ENCODE measurements at regions not wholly inside any gene's neighbourhood (a gene's known extent, or its start where the extent isn't known, plus 50 kb on each side); places are given as distances from the start of the nearest gene placed in this dataset.

GRCh38 chr17:14940108-14940937 lies 324.8 kb downstream of the PMP22 start:
- ChIA-PET POLR2A (ENCODE audit: partially characterized antibody) (interaction anchor here (0.6 kb wide), 1 partner anchor 399 kb away, joined by 3 read pairs; no protein-coding TSS in a partner anchor), CTCF (ENCODE audit: partially characterized antibody) (interaction anchor here (0.9 to 1.1 kb wide), 2 partner anchors 14 to 273 kb away, joined by 3 read pairs; no protein-coding TSS in a partner anchor)
- WGBS, 2 experiments (ENCODE audit: extremely low coverage in 1 of 2, insufficient coverage in 1 of 2, insufficient read length in 1 of 2, insufficient replicate concordance in 2 of 2, low coverage in 1 of 2, low lambda C conversion rate in 2 of 2, missing lambda C conversion rate in 1 of 2) = 95% methylated on average over 4 of the region's 4 CpGs; no CpG with 5 or more reads in 1 of the 2 experiments
- H3K14ac ChIP-seq (ENCODE audit: insufficient read length) = no peak overlapping the region
- no peak overlapping the region for H4K91ac ChIP-seq (replicated peaks; ENCODE audit: insufficient read length, low read length)
- no peak overlapping the region for H4K8ac ChIP-seq (ENCODE audit: extremely low read depth, insufficient read depth, low read length)
- no peak overlapping the region for H3K27ac ChIP-seq (ENCODE audit: low read depth, low read length)
- no peaks in the 10 kb centered on the region for H4K20me1 ChIP-seq (replicated peaks in 1 of 2; ENCODE audit: control insufficient read depth in 1 of 2, insufficient read depth in 2 of 2, low read length in 2 of 2)
- H3K4ac ChIP-seq (replicated peaks; ENCODE audit: insufficient read length, low read depth, low read length) = no peak overlapping the region
- H2AFZ ChIP-seq (ENCODE audit: low read length) = no peak overlapping the region; the same call in 1 of the 2 replicates
- no peaks in the 10 kb centered on the region for H3K27me3 ChIP-seq (replicated peaks in 1 of 4; ENCODE audit: control insufficient read depth in 3 of 4, extremely low read depth in 1 of 4, insufficient read depth in 3 of 4, low read length in 3 of 4)
- H3K36me3 ChIP-seq (ENCODE audit: control insufficient read depth in 2 of 4, insufficient read depth in 4 of 4, low read length in 3 of 4) = no peaks in the 10 kb centered on the region
- H3K4me3 ChIP-seq (ENCODE audit: extremely low read depth in 1 of 4, insufficient read depth in 2 of 4, low read depth in 3 of 4, low read length in 4 of 4) = no peak overlapping the region
- 0 out of 7 replicates have a peak, but pooled peaks cover 0 to 2% (median 0%) of the 10 kb centered on the region in 4 experiments for H3K4me1 ChIP-seq (replicated peaks in 1 of 4; ENCODE audit: control insufficient read depth in 3 of 4, insufficient read depth in 4 of 4, low read length in 3 of 4)
- H3K9ac ChIP-seq (replicated peaks in 1 of 4; ENCODE audit: extremely low read depth in 1 of 4, low read depth in 3 of 4, low read length in 3 of 4) = no peak overlapping the region; a peak in 1 of 7 replicates
- H2BK120ac ChIP-seq (replicated peaks; ENCODE audit: low read depth, low read length) = no peak overlapping the region
- DNase-seq (ENCODE audit: low read depth in 1 of 2, low spot score in 2 of 2) (no peak), FAIRE-seq (no peak)
- H4K5ac ChIP-seq (ENCODE audit: insufficient read length, low read depth, low read length) = no peak overlapping the region
- H3K18ac ChIP-seq (ENCODE audit: extremely low read depth, low read length) = no peak overlapping the region
- no peak overlapping the region for H2BK5ac ChIP-seq (ENCODE audit: low read depth, low read length)
- no peak overlapping the region for H2AK5ac ChIP-seq (ENCODE audit: low read depth, low read length)
- H3K56ac ChIP-seq (replicated peaks; ENCODE audit: insufficient read length, low read depth, low read length) = no peak overlapping the region
- no peak overlapping the region for H2BK12ac ChIP-seq (ENCODE audit: low read depth, low read length)
- H3K79me1 ChIP-seq (ENCODE audit: low read depth, low read length) = no peaks in the 10 kb centered on the region
- H3K23me2 ChIP-seq (ENCODE audit: low read depth, low read length) = peaks cover 1% of the 10 kb centered on the region; the same call in 1 of the 2 replicates
- H3K79me2 ChIP-seq (ENCODE audit: control insufficient read depth in 1 of 2, insufficient read depth in 2 of 2, low read length in 2 of 2) = no peaks in the 10 kb centered on the region
- H3K23ac ChIP-seq (ENCODE audit: insufficient read length) = no peak overlapping the region
- H2BK20ac ChIP-seq (ENCODE audit: low read length) = no peak overlapping the region
- no peak overlapping the region for H2BK15ac ChIP-seq (ENCODE audit: low read length)
- H3K4me2 ChIP-seq (ENCODE audit: insufficient read depth in 1 of 2, low read depth in 2 of 2, low read length in 2 of 2) = no peak overlapping the region
- H3K9me3 ChIP-seq (ENCODE audit: insufficient read depth in 2 of 2, low read depth in 1 of 2, low read length in 1 of 2) = no peaks in the 10 kb centered on the region
- TF ChIP-seq EP300 (IDR thresholded peaks at IDR 0.05; ENCODE audit: borderline replicate concordance in 1 of 2, low read depth in 2 of 2, low read length in 2 of 2) = no peak
- no peak for TF ChIP-seq GABPA (IDR thresholded peaks at IDR 0.05; ENCODE audit: borderline replicate concordance, insufficient read depth, low read length)
- TF ChIP-seq POLR2AphosphoS5 (IDR thresholded peaks at IDR 0.05; ENCODE audit: low read depth, low read length) = no peak
- no peak for TF ChIP-seq JUND (IDR thresholded peaks at IDR 0.05; ENCODE audit: low read length)
- no peak for TF ChIP-seq SRF (IDR thresholded peaks at IDR 0.05; ENCODE audit: low read depth, low read length)
- TF ChIP-seq, protein P1, sequence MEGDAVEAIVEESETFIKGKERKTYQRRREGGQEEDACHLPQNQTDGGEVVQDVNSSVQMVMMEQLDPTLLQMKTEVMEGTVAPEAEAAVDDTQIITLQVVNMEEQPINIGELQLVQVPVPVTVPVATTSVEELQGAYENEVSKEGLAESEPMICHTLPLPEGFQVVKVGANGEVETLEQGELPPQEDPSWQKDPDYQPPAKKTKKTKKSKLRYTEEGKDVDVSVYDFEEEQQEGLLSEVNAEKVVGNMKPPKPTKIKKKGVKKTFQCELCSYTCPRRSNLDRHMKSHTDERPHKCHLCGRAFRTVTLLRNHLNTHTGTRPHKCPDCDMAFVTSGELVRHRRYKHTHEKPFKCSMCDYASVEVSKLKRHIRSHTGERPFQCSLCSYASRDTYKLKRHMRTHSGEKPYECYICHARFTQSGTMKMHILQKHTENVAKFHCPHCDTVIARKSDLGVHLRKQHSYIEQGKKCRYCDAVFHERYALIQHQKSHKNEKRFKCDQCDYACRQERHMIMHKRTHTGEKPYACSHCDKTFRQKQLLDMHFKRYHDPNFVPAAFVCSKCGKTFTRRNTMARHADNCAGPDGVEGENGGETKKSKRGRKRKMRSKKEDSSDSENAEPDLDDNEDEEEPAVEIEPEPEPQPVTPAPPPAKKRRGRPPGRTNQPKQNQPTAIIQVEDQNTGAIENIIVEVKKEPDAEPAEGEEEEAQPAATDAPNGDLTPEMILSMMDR (IDR thresholded peaks at IDR 0.05; ENCODE audit: control extremely low read depth in 1 of 3, insufficient read depth in 1 of 3, low read depth in 1 of 3, low read length in 3 of 3) = no peak
- TF ChIP-seq YY1 (IDR thresholded peaks at IDR 0.05; ENCODE audit: low read depth, low read length) = no peak
- TF ChIP-seq CHD1 (IDR thresholded peaks at IDR 0.05; ENCODE audit: low read depth, low read length) = no peak
- no peak for TF ChIP-seq POU5F1 (IDR thresholded peaks at IDR 0.05; ENCODE audit: low read depth, low read length)
- no peak for TF ChIP-seq JUN (IDR thresholded peaks at IDR 0.05; ENCODE audit: low read depth, low read length)

Measured in H1 (cell line).